ENCODE measurements at regions not wholly inside any gene's neighbourhood (a gene's known extent, or its start where the extent isn't known, plus 50 kb on each side); places are given as distances from the start of the nearest gene placed in this dataset.

DNA sequence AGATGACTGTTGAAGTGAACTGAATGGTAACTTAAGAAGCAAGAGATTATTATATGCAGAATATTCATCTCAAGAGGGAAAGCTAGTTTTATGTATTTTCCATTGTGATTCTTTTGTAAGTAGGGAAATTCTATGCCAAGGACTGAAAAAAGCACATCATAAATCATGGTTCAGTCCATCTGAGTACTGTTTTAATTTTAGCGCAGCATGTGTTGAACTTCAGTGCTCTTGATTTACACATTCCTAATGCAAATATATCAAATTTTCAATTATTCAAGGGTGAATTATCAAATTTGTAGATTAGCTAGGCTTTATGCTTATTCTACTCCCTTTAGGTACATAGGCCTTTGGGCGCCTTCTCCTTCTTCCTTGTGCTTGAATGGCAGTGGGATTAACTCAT is 50.3 kb upstream of the TCF12 start:
- DNase-seq (ENCODE audit: low spot score): no peak
- no peak for FAIRE-seq

DNA sequence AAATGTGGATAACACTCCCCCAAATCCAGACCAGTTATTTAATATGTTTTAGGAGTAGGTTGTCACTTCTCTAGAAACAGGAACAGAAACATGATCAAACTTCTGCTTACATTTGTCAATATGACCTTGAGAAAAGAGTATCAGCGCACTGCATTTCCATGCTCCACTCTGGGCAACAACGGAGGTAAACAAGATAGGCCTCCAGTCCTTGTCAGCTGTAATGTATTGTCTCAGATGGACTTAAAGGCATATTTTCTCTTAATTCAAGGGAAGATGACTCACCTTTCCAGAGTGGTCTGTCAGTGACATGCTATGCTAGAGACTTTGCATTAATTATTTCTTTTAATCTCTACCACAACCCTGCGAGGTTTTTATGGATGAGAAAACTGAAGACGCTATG is 51.6 kb upstream of the TCF12 start:
- no peak for FAIRE-seq
- no peak for DNase-seq (ENCODE audit: low spot score)

DNA sequence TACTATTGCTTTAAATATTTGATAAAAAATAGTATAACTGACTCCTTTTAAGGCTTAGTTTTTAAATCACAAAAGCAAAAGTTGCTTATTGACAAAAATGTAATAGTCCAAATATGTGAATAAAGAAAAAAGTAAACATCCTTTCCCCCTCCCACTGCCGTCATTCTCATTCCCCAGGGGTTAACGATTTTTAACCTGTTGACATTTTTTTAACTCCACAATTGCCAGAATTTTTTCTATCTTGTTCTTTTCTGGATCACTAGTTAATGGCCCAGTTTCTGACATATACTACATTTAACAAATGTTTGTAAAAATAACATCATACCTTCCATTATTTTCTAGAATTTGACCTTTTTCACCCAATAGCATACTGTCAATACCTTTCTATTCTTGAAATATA is 60.6 kb upstream of the TCF12 start:
- DNase-seq (ENCODE audit: low spot score) (no peak), FAIRE-seq (no peak)

DNA sequence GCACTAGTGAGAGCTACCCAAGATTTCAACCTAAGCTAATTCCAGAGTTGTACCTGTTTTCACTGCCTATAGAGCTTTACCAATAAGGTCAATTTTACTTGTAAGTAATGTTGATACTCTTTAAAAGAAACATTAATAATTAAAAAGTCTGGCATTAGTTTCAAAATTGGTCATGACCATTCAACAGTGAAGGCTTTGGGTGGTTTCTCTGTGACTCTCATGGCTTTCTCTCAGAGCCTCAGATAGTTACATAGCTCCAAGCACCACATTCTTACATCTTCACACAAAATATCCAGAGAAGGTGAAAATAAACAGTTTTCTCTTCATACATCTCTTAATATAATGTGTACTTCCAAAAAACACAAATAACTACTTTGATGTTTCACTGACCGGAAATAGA is 61.5 kb upstream of the TCF12 start:
- FAIRE-seq: no peak
- no peak for DNase-seq (ENCODE audit: low spot score)

DNA sequence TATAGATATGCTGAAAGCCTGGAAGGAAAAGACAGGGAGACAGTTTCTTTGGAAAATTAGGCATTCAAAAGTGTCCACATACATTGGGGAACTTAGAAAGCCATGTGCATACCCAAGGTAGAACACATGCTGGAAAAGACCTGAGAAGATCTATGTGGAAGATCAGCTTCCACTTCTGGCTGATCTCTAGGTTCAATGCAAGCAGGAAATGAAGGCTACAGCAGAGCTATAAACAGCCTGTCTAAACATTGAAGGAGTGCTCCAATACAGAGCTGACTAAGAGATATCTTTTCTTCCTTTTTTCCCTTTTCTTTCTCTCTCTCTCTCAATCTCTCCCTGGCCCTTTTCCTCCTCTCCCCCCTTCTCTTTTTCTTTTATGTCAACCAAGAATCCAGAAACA is 73.6 kb upstream of the TCF12 start:
- DNase-seq (ENCODE audit: low spot score): no peak
- FAIRE-seq: no peak

DNA sequence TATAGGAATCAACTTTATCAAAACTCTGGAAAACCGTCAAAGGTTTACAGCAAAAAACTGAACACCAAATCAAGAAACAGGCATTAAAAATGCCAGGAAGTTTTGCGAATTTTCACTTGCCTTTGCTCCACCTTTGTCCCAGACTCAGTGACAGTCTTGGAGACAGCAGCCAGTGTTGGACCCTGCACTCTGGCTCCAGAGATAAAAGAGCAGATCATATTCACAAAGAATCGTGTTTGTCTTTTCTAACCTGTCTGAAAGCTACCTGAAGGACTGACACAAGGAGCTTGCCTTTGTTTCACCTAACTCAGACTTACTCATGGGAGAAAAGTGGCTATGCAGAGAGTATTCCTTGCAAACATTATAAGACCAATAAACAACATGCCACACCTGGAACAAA is 74.0 kb upstream of the TCF12 start:
- DNase-seq (ENCODE audit: low spot score) (no peak), FAIRE-seq (no peak)

DNA sequence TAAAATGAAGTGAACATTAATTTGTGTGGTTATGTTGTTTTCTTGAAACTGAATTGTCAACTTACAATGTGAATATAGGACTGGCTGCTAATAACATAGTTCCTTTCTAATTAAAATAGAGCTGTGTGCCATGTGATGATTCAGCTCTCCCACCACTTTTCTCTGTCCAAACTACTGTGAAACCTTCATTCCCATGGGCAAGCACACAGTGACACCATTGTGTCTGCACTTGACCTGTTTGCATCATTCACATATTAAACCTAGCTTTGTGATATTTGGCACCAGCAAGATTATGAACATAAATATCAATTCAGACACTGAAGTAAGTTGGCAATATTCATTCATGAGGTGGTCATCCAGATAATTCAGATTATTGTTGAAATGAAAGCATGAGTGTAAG is 78.8 kb upstream of the TCF12 start:
- DNase-seq (ENCODE audit: low spot score): no peak
- FAIRE-seq: no peak

DNA sequence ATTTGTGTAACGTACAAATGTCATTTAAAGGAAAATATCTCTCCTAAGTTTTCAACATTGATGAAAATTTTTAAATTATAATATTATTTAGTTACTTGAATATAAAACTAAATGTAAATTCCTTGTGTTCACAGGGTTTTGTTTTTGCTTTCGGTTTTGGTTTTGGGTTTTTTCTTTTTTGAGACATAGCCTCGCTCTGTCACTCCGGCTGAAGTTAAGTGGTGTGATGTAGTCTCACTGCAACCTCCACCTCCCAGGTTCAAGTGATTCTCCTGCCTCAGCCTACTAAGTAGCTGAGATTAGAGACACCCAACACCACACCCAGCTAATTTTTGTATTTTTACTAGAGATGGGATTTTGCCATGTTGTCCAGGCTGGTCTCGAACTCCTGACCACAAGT is 79.3 kb upstream of the TCF12 start:
- no peak for FAIRE-seq
- DNase-seq (ENCODE audit: low spot score): no peak

DNA sequence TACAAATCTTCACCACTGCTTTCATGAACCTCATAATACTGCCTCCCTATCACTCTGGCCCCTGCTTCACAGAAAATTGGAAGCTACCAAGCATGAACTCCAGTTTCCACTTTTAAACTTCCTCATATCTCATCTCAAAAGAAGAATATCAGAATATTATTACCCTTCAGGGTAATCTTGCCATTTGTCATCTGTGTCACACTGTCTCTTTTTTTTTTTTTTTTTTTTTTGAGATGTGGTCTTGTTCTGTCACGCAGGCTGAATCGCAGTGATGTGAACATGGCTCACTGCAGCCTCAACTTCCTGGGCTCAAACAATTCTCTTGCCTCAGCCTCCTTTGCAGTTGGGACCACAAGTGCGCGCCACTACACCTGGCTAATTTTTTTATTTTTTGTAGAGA is 80.4 kb upstream of the TCF12 start:
- DNase-seq (ENCODE audit: low spot score) (no peak), FAIRE-seq (no peak)

DNA sequence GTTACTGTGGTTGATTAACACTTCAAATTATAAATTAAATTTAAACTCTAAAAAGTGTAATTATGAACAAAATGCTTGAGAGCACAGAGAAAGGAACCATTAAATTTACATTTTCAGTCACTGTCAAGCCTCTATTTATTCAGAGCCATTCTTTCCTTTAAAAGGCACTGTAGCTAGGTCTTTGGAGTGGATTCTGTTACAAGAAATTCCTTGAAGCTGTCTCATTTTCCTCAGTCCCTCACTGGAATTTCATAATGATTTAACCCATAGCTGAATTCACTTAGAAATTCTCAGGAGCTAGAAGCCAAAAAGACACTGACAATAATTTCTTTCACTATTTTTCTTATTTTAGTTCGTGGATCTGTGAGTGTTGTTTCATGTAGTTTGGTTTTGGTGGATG is 81.2 kb upstream of the TCF12 start:
- FAIRE-seq (no peak), DNase-seq (ENCODE audit: low spot score) (no peak)

DNA sequence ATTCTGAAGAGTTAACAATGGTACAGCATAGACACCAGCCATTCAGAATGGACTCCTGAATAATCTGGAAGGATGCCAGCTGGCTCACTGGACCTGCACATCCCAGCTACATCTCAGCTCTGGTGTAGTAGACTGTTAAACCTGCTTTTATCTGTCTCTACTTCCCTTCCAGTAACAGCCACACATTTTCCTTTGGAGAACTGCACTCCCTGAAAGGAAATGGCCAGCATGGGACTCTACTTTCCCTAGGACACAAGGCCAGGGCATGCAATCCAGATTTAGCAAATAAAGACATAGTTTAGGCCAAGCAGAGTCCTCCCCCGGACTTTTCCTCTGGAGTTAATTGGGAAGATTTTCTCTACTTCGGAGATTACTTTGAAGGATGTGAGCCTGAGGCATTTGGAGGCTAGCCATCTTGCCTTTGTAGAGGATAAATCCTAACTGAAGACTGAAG is 82.7 kb upstream of the TCF12 start:
- FAIRE-seq (no peak), DNase-seq (ENCODE audit: low spot score) (no peak)

DNA sequence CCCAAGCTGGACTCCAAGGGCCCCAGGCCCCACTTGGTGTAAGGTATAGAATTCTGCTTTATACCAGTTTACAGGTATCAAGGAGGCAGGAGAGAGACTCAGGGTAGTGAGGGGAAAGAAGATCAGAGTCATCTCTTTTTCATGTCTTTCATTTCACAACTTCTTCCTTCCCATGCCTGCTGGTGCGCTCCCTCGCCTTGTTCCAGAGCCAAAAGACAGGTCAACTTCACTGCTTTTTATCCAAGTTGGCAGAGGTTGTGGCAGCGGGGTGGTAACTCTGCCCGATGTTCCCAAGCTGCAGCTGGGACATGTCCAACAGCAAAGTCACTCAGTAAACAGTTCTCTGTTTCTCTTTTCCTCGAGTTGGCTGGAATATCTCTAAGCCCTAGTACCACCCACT is 86.3 kb upstream of the TCF12 start:
- DNase-seq (ENCODE audit: low spot score) (no peak), FAIRE-seq (no peak)

DNA sequence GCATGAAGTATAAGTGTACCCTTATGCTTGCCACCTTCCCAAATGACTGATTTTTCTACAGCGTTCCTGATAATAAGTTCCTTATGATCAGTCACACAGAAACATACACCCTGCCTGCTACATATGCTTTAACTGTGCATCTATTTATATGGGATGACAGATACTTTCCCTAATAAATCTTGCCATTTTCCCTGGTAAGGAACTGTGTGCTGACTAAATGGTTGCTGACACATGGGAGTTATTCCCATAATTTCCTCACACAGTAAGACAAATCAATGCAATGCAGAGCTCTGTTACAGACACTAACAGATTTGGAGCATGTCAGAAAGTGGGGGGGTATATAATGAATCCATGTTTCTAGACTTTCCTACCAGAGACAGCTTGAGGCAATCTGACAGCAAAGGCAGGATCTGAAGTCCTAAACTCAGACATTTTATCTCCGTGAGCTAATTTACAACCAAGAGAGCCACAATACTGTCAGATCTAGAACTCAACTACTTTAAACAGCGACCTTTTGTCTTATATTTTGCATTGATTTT is 86.9 kb upstream of the TCF12 start:
- DNase-seq (ENCODE audit: low spot score): no peak
- FAIRE-seq: no peak

DNA sequence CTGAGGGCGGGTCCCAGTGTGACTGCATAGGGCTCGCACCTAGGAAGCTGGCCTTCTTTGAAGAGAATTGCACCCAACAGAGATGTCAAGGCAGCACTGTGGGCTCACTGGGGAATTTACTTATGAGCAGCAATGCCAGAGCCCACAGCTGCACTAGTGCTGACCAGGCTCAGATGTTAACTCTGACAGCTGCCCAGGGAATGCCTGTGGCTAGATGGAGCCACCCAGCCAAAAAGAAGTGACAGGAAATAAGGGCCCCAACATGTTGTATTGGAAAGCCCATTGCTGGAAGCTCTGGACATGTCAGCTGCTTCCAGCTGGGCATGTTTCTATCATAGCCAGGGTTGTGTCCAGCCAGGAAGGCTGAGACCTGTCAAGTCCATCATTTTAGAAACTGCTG is 90.9 kb upstream of the ZNF280D start:
- no peak for DNase-seq (ENCODE audit: low spot score)
- FAIRE-seq: no peak

DNA sequence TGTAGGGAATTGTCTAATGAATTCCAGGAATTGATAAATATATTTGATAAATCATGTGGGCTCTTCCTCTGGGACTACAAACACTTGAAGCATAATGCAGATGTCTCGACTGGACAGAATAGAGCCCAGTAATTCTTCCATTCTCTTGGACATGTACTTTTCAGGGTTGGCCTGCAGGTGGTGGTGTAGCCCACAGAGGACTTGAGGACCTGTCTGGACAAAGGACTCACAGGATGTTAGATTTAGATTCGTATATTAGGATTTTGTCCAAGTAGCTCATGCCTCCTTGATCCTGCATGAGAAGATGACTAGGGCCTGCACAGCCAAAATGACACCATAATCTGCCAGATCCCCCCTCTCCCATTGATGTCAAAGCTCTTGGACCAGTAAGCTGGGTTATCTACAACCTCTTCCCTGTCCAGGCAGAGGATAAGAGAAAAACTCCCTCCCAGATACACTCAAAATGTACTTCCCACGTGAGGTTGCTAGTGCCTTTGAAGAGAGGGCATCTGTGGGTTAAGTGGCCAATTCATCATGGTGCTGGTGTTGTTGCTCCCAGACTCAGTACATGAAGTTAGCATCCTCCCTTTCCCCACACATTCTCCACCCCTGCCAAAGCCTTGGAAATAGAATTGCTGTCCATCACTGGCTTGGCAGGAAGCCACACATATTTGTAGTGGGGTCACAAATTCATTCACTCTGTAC is 88.6 kb upstream of the ZNF280D start:
- DNase-seq (ENCODE audit: low spot score): peak; percentile 28
- FAIRE-seq: no peak

DNA sequence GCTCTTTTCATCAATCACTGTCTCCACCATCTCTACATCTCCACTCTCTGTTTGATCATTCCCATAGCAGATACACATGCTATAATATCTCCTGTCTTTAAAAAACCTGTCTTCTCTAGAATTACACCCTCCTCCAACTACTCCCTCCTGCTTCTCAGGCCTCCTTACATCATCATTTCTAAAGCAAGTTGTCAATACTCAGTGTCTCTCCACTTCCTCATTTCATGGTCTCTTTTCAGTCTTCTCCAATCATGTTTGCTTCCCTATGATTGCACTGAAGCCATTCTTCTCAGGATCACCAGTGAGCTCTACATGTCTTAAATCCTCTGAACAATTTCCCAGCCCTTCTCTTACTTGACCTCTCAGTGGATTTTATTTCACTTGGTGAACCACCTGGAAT is 87.0 kb upstream of the ZNF280D start:
- DNase-seq (ENCODE audit: low spot score) (no peak), FAIRE-seq (no peak)

DNA sequence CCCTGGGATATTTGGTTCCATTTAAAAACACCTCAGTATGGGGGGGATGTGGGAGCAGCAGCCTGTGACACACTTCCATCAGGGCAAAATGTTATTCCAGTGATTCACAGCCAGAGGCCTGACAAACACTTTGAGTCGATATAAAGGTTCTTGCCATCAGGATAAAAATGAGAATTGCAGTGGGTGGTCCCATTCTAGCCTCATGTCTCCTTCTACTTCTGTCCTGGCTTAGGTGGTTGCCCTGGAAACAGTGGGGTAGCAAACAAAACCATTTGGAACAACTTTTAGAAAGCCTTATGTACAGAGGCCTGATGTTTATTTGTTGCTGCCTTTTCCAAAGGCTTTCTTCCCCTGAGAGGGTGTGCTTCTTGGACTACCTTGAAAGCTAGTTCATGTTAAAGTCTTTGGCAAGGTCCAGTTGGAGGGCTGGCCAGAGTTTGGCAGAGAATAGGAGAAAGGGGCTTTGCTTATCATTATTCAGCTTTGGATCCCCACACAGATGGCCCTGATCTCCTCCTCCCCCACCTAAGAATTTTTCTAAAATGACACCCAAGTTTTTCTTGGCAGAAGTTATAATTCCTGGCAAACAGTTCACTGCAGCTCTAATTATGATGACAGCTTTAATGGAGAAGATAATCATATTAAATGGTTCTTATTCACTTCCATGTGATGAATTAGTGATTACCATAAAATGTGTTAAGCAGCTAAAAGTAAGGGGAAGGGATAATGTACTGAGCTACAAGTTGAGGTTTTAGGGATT is 84.2 kb upstream of the ZNF280D start:
- DNase-seq (ENCODE audit: low spot score): peak; percentile 71

DNA sequence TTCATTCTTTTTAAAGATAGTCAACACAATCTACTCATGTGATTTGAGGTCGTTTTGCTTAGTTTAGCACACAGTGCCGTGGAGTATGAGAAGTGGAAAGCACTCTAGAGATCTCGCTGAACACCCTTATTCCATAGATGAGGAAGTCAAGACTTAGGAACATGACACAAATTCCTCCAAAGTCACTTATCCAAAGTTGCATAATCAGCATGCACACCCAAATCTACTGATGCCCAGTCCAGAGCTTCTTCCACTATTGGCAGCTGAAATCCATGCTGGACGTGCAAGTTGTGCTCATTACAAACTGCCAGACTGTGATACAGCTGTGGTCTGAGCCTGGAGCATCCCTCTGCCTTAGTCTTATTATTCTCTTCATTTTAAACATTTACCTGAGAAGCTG is 83.5 kb upstream of the ZNF280D start:
- FAIRE-seq: no peak
- no peak for DNase-seq (ENCODE audit: low spot score)

More for the DNA sequence above, 84.2 kb upstream of the ZNF280D start:
- FAIRE-seq: peak; percentile 60

DNA sequence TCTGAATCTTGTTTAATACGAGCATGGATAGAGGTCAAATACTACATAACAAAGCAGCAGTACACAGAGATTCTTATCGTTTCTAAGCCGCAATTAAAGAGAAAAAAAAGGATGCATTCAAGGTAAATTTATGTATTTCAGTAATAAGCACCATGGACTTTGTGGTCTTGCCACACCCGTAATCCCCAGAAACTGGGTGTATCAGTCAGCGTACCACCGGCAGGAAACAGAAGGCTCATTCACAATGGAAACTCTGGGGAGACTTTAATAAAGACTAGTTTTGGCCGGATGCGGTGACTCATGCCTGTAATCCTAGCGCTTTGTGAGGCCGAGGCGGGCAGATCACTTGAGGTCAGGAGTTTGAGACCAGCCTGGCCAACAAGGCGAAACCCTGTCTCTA is 81.9 kb upstream of the ZNF280D start:
- DNase-seq (ENCODE audit: low spot score): no peak

DNA sequence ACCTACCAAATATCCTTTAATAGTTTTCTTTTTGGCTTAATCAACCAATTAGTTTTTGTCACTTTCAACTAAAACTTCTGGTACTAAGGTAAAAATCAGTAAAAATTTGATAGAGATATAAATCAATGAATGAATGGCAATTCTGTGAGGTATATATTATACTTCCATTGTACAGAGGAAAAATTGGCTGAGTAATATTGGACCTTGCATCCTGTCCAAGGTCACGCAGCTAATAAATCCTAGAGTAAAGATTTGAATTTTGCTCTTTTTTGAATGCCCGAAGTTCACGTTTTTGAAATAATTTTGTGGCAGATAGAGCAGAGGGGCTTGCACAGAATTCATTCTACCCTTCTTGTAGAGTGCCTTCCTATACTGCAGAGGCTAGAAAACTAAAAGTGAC is 81.1 kb upstream of the ZNF280D start:
- FAIRE-seq: no peak
- no peak for DNase-seq (ENCODE audit: low spot score)

More for the DNA sequence above, 81.9 kb upstream of the ZNF280D start:
- no peak for FAIRE-seq

DNA sequence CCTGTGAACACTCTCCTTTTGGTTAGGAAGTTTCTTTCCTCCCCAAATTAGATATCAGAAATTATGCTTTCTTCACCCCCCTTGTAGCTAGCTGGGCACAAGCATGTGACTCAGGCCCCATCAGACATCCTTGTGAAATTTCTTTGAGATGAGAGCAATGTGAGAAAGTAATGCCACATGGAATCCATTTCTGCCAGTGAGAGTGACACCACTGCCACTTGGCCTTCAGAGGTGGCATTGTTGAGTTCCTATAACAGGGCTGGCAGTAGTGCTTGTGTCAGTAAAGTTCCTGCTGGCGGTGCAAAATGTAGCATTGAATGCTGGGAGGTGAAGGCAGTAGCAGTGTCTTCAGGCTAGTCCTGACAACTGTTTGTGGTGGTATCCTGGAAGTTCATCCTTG is 80.7 kb upstream of the ZNF280D start:
- DNase-seq (ENCODE audit: low spot score) (no peak), FAIRE-seq (no peak)

DNA sequence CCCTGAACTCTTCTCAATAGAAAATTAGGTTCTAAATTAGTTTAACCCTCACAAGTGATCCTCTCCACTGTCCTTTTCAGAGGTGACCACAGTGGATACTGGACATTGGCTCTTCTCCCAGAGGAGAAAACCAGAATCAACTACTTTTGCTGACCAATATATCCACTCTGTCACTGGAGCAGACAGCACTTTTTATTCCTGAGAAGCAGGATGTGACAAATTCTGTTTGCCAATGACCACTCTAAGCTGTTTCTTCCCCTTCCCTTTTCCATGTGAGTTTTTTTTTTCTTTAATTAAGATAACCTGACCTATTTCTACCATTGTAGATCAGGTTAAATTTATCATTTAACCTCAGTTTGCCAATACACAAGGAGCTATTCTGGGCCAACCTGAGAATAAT is 79.7 kb upstream of the ZNF280D start:
- FAIRE-seq (no peak), DNase-seq (ENCODE audit: low spot score) (no peak)

DNA sequence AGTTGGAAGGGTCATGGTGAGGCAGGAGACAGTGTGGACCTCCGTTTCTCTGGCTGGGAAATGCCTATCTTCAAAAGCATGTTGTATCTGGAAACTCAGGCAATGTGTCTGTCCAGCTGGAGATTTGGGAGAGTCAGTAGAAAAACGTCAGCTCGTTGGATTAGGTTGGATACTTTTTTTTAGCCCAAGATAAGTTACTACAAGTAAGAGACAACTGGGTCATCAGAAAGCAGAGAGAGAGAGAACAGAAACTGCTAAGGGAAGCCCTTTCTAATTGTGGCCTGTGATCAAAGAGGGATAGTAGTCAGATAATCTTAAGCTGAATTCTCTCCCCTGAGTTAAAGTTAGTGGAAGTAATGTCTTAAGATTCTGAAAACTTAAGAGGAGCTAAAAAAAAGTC is 78.9 kb upstream of the ZNF280D start:
- FAIRE-seq: no peak
- no peak for DNase-seq (ENCODE audit: low spot score)

Measured in RCC 7860 (cell line).